PC-9 (cell line): ENCODE measurements at regions not wholly inside any gene's neighbourhood (a gene's known extent, or its start where the extent isn't known, plus 50 kb on each side); places are given as distances from the start of the nearest gene placed in this dataset.

Source experiments
- CTCF ChIP-seq: fragments of 200-600 bp; sonication (generic); conservative IDR thresholded peaks from 2 replicates; pipeline ENCODE4 v1.6.1; 2017; ENCODE audit warnings: mixed run types, antibody characterized with exemption, mild to moderate bottlenecking, moderate library complexity
- EZH2 ChIP-seq: fragments of 200-600 bp; sonication (generic); IDR thresholded peaks from 2 replicates; pipeline ENCODE4 v1.8.0; 2017; ENCODE audit warnings: antibody characterized with exemption, low read depth

GRCh38 chr1:80989455-80989854 is 811.3 kb upstream of the ADGRL2 start:
- TF ChIP-seq CTCF (no peak), EZH2 (no peak)
